OCI-LY3 (cell line): ENCODE measurements at regions not wholly inside any gene's neighbourhood (a gene's known extent, or its start where the extent isn't known, plus 50 kb on each side); places are given as distances from the start of the nearest gene placed in this dataset.

ENCODE experiments used
- EZH2phosphoT487 ChIP-seq: fragments of 200-600 bp; shearing (Covaris generic); IDR thresholded peaks from 2 replicates; pipeline ENCODE4 v1.6.1; 2018; ENCODE audit warnings: antibody characterized with exemption, mixed run types, low read depth
- TF ChIP-seq, protein P1 (sequence below): fragments of 200-600, 300-600 bp; sonication (generic); IDR thresholded peaks from 2 replicates; pipeline ENCODE4 v1.5.1; 2014; ENCODE audit warnings: antibody characterized with exemption, low read length, low read depth

DNA sequence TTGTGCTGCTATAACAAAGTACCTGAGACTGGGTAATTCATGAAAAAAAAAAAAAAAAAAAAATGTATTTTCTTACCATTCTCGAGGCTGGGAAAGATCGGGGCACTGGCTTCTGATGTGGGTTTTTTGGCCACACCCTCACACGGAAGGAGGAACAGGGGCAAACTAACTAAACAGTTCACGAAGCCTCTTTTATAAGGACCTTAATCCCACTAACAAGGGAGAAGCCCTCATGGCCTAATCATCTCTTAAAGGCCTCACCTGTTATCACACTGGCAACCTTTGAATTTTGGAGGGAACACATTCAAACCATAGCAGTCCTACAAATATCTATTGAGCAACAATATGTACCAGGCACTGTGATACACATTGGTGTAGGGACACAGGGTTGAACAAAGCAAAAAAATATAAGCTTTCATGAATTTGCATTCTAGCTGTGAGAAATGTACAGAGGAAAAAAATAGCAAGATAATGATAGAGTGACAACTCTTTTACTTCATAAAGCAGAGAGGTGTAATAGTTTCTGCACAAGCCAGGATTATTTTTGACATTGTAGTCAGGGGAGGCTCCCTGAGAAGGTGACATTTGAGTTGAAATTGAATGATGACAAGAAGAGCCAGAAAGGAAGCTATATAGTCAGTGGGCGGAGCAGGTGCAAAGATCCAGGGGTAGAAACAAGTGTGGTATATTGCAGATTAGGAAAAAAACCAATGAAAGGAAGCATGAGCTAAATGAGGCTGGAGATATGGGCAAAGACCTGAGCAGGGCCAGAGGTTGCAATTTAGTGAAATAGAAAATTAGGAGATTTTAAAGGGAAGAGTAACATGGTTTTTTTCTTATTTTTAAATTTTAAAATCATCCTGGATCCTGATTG, 68.1 kb upstream of the GRAMD2B start:
- TF ChIP-seq, protein P1, sequence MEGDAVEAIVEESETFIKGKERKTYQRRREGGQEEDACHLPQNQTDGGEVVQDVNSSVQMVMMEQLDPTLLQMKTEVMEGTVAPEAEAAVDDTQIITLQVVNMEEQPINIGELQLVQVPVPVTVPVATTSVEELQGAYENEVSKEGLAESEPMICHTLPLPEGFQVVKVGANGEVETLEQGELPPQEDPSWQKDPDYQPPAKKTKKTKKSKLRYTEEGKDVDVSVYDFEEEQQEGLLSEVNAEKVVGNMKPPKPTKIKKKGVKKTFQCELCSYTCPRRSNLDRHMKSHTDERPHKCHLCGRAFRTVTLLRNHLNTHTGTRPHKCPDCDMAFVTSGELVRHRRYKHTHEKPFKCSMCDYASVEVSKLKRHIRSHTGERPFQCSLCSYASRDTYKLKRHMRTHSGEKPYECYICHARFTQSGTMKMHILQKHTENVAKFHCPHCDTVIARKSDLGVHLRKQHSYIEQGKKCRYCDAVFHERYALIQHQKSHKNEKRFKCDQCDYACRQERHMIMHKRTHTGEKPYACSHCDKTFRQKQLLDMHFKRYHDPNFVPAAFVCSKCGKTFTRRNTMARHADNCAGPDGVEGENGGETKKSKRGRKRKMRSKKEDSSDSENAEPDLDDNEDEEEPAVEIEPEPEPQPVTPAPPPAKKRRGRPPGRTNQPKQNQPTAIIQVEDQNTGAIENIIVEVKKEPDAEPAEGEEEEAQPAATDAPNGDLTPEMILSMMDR: no peak
- no peak for TF ChIP-seq EZH2phosphoT487
